ENCODE measurements at regions not wholly inside any gene's neighbourhood (a gene's known extent, or its start where the extent isn't known, plus 50 kb on each side); places are given as distances from the start of the nearest gene placed in this dataset.
"Not testable (repeated sequence)": the region's sequence is repeated elsewhere in the genome, so short reads cannot be mapped to it uniquely, and the experiment has no call there.

GRCh38 chr4:89514811-89515210 is 207.2 kb upstream of the GPRIN3 start:
- Histone ChIP-seq H3K4me3 (no peak overlapping the region), H3K27me3 (no peaks in the 10 kb centered on the region), H3K9me3 (replicated peaks) (no peaks in the 10 kb centered on the region), H3K27ac (no peak overlapping the region), H3K4me1 (no peaks in the 10 kb centered on the region), H3K36me3 (no peaks in the 10 kb centered on the region)
- DNase-seq: no peak

- no peak for DNase-seq
These were observed 204.2 kb upstream of the GPRIN3 start for GRCh38 chr4:89511776-89512175.

GRCh38 chr4:89509708-89510281 is 202.2 kb upstream of the GPRIN3 start:
- Histone ChIP-seq H3K36me3 (no peaks in the 10 kb centered on the region), H3K4me1 (no peaks in the 10 kb centered on the region), H3K27me3 (no peaks in the 10 kb centered on the region), H3K27ac (no peak overlapping the region), H3K9me3 (replicated peaks) (no peaks in the 10 kb centered on the region), H3K4me3 (no peak overlapping the region)
- DNase-seq: no peak

More at GRCh38 chr4:89511776-89512175, 204.2 kb upstream of the GPRIN3 start:
- Histone ChIP-seq H3K27ac (no peak overlapping the region), H3K4me1 (no peaks in the 10 kb centered on the region), H3K4me3 (no peak overlapping the region), H3K36me3 (no peaks in the 10 kb centered on the region), H3K9me3 (replicated peaks) (no peaks in the 10 kb centered on the region), H3K27me3 (no peaks in the 10 kb centered on the region)

DNA sequence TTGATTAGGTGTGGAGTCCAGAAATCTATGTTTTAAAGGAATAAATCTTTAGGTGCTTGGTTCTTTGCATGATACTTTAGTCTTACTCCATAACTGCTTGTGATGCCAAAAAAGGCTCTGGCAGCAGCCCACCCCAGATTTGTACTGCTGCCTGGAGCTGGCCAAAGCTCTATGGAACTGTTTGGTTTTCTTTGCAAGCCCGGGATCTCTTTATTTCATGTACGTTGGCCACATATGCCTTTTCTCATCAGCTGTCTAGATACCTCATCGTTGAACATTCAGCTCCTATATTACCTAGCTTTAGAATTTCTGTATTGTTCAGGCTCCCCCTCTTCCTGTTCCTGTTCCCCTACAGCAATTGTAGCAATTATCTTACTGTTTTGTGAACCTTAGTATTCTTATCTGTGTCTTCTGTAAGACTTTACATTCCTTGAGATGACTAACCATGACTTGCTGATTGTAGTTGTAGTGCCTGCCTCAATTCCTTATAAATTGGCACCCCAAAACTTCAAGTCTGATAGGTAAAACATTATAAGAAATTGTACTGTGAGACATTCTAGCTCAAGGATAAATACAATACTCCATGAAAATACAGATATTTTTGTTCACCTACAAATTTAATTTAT is 199.4 kb upstream of the GPRIN3 start:
- Histone ChIP-seq H3K4me1 (no peaks in the 10 kb centered on the region), H3K27ac (no peak overlapping the region), H3K4me3 (no peak overlapping the region), H3K9me3 (replicated peaks) (no peaks in the 10 kb centered on the region), H3K27me3 (no peaks in the 10 kb centered on the region; the same call in 1 of the 2 replicates), H3K36me3 (no peaks in the 10 kb centered on the region)
- DNase-seq: no peak

GRCh38 chr4:89502581-89502980 is 195.0 kb upstream of the GPRIN3 start:
- no peak overlapping the region for H3K4me3 ChIP-seq
- H3K36me3 ChIP-seq: no peaks in the 10 kb centered on the region
- H3K4me1 ChIP-seq: 0 out of 2 replicates have a peak, but pooled peaks cover 3% of the 10 kb centered on the region
- no peaks in the 10 kb centered on the region; the same call in 1 of the 2 replicates for H3K27me3 ChIP-seq
- no peak for DNase-seq
- no peaks in the 10 kb centered on the region for H3K9me3 ChIP-seq (replicated peaks)
- no peak overlapping the region for H3K27ac ChIP-seq

- H3K36me3 ChIP-seq: no peaks in the 10 kb centered on the region
- DNase-seq: no peak
- peaks cover 10% of the 10 kb centered on the region for H3K4me1 ChIP-seq
- no peak overlapping the region for H3K27ac ChIP-seq
- no peaks in the 10 kb centered on the region for H3K9me3 ChIP-seq (replicated peaks)
- no peak overlapping the region for H3K4me3 ChIP-seq
- H3K27me3 ChIP-seq: no peaks in the 10 kb centered on the region; the same call in 1 of the 2 replicates
These were observed 190.1 kb upstream of the GPRIN3 start for GRCh38 chr4:89497517-89498308.

DNA sequence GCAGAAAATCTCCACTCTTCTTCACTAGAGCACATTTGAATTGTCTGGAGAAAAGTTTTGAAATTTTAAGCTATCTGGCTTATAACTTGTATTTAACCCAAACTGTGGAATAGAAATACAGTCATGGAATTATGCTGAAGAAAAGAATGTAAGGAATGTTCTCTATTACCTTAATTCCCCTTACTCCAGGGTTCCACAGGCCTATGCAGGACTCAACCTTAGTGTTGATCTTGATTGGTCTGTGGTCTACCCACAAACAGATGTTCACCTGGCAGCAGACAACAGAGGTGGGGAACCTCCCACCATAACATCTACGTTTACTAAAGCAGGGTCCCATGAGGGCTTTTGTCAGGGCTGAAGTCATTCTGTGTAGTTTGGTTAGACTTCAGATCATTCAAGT is 189.3 kb upstream of the GPRIN3 start:
- peak; percentile 33 to 34 for DNase-seq
- no peaks in the 10 kb centered on the region; the same call in 1 of the 2 replicates for H3K27me3 ChIP-seq

DNA sequence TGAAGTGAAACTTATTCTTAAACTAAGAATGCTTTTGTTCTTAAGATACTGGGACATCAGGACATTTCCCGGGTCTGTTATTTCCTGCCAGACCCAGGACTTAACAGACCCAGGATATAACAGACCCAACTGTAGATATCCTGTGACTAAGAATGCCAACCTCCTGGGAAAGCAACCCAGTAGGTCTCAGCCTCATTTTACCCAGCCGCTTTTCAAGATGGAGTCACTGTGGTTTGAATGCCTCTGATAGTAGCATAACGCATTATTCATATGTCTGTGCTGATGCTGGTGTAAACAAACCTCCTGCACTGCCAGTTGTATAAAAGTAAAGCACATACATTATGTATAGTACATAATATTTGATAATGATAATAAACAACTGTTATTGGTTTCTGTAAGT is 185.8 kb upstream of the GPRIN3 start:
- Histone ChIP-seq H3K9me3 (replicated peaks) (no peaks in the 10 kb centered on the region), H3K4me1 (peaks cover 18% of the 10 kb centered on the region), H3K27ac (no peak overlapping the region), H3K4me3 (no peak overlapping the region), H3K27me3 (no peaks in the 10 kb centered on the region), H3K36me3 (no peaks in the 10 kb centered on the region)
- DNase-seq: no peak

More for the DNA sequence above, 189.3 kb upstream of the GPRIN3 start:
- Histone ChIP-seq H3K27ac (no peak overlapping the region), H3K9me3 (replicated peaks) (no peaks in the 10 kb centered on the region), H3K36me3 (no peaks in the 10 kb centered on the region), H3K4me3 (no peak overlapping the region), H3K4me1 (peaks cover 16% of the 10 kb centered on the region)

DNA sequence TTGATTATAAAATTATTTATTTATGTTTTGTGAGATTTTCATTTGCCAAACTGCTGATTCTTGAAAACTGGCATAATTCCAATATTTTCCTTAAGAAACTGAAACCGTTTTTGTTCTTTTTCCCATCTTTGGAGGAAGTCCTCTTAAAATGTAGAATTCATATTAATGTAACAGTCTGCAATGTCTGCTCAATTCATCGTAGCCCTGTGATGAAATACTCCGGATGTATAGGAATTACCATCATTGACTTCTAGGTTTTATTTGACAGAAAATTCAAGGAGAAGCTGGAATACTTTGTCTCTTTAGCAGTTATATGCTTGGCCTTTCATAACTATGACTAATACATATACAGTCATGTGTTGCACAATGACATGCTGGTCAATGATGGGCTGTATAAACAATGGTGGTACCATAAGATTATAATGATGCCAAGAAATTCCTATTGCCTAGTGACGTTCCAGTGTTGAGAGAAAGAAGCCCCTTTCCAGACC is 185.0 kb upstream of the GPRIN3 start:
- Histone ChIP-seq H3K4me1 (peaks cover 16% of the 10 kb centered on the region), H3K9me3 (replicated peaks) (no peaks in the 10 kb centered on the region), H3K36me3 (no peaks in the 10 kb centered on the region), H3K27ac (no peak overlapping the region), H3K4me3 (no peak overlapping the region), H3K27me3 (no peaks in the 10 kb centered on the region)
- DNase-seq: no peak

DNA sequence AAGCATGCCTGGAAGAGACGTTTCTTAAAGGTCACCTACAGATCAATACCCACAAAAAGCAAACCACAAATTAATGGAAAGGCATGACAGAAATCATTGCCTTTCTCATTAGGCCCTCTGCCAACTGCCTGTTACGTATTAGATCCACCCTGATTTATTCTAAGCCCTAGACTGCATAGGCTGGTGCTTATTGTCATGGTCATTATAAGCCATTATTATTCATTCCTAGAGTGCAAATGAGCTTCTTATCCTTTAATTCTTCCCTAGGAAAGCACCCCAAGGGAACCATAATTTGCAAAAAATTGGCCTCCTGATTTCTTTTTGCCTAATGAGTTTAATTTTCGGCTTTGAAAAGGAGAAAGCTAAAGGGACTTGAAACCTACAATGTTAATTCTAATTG is 184.2 kb upstream of the GPRIN3 start:
- Histone ChIP-seq H3K36me3 (no peaks in the 10 kb centered on the region), H3K4me3 (no peak overlapping the region), H3K27me3 (no peaks in the 10 kb centered on the region), H3K9me3 (replicated peaks) (no peaks in the 10 kb centered on the region), H3K27ac (no peak overlapping the region), H3K4me1 (peaks cover 11% of the 10 kb centered on the region)
- DNase-seq: peak in 1 of 2 experiments; percentile 17

- not testable (repeated sequence) for H3K4me3 ChIP-seq; H3K27me3 ChIP-seq; H3K36me3 ChIP-seq; H3K27ac ChIP-seq; H3K9me3 ChIP-seq (replicated peaks); DNase-seq
- peaks cover 13% of the 10 kb centered on the region for H3K4me1 ChIP-seq
These were observed 182.4 kb upstream of the GPRIN3 start for GRCh38 chr4:89489921-89490431.

DNA sequence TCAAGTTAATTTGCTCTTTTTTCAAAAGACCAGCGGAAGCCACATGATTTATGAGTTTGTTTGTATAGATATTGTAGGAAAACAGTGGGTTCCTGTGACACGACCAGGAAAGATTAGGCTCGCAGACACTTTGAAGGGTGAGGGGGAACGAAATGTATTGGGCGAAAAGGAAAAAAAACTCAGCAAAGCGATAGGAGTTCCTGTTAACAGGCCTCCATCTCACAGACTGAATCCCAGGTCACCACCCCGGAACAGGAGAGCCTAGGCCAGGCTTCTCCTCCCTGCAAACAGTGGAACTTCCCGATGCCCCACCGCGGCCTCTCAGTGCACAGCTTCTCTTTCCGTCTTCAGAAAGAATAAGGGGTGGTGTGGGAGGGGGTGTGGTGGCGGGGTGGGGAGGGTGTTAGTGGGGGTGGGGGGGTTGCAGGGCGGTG is 181.8 kb upstream of the GPRIN3 start:
- Histone ChIP-seq H3K9me3 (replicated peaks) (no peaks in the 10 kb centered on the region), H3K4me3 (no peak overlapping the region), H3K27ac (no peak overlapping the region), H3K4me1 (peaks cover 13% of the 10 kb centered on the region), H3K27me3 (no peaks in the 10 kb centered on the region), H3K36me3 (no peaks in the 10 kb centered on the region)
- no peak for DNase-seq

DNA sequence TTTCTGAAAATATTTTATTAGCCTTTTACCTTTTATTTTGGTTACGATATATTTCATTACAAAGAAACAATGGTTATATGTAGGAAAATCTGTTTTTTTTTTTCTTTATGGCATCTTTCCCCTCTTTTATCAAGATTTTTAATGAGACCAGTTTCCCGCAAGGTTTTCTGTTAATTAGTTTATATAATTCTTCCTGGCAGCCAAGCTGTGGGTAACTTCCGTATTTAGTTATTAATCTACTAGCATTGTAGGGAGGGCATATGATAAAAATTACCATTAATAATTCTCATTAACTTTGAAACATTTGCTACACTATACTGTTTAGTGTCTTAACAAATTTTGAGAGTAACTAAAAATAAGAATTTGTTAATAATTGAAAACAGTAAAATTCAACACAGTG is 181.1 kb upstream of the GPRIN3 start:
- H3K27ac ChIP-seq: no peak overlapping the region
- no peaks in the 10 kb centered on the region for H3K36me3 ChIP-seq
- DNase-seq: no peak
- no peaks in the 10 kb centered on the region for H3K9me3 ChIP-seq (replicated peaks)
- peaks cover 13% of the 10 kb centered on the region for H3K4me1 ChIP-seq
- H3K27me3 ChIP-seq: no peaks in the 10 kb centered on the region
- no peak overlapping the region for H3K4me3 ChIP-seq

- H3K27ac ChIP-seq: no peak overlapping the region
- H3K4me3 ChIP-seq: no peak overlapping the region
- peak in 1 of 2 experiments; percentile 38 for DNase-seq
- H3K4me1 ChIP-seq: peaks cover 3% of the 10 kb centered on the region; the same call in 1 of the 2 replicates
- no peaks in the 10 kb centered on the region for H3K27me3 ChIP-seq
- H3K9me3 ChIP-seq (replicated peaks): no peaks in the 10 kb centered on the region
- no peaks in the 10 kb centered on the region for H3K36me3 ChIP-seq
These were observed 179.1 kb upstream of the GPRIN3 start for GRCh38 chr4:89486673-89487072.

DNA sequence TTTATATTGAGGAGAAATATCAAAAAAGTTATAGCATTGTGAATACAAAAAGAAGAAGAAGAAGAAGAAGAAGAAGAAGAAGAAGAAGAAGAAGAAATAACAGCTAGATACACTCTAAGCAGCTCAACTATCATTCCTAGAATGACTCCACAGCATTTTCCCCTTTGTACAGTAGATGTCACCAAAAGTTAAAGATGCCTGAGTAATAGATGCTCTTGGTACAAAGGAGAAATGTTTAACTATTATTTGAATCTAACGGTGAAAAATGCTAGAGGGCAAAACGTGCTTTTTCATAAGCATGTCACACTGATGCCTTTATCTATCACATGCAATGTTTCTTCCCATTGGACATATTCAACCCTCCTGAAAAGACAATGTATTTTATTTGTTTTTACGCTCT is 178.4 kb upstream of the GPRIN3 start:
- Histone ChIP-seq H3K27me3 (no peaks in the 10 kb centered on the region), H3K9me3 (replicated peaks) (no peaks in the 10 kb centered on the region), H3K27ac (no peak overlapping the region), H3K4me3 (no peak overlapping the region), H3K36me3 (no peaks in the 10 kb centered on the region), H3K4me1 (0 out of 2 replicates have a peak, but pooled peaks cover 2% of the 10 kb centered on the region)
- peak in 1 of 2 experiments; percentile 22 for DNase-seq

All from SJCRH30 (cell line).